NCI-H2081 treated with DMSO at 0.1 percent for 48 hours (cell line): ENCODE measurements at regions not wholly inside any gene's neighbourhood (a gene's known extent, or its start where the extent isn't known, plus 50 kb on each side); places are given as distances from the start of the nearest gene placed in this dataset.
A peak's percentile ranks its signal among the peaks of the same experiment; 100 is the strongest.

Source experiments
- DNase-seq: peaks from one replicate; lab custom pipeline; 2025; lab: John Stamatoyannopoulos, UW

DNA sequence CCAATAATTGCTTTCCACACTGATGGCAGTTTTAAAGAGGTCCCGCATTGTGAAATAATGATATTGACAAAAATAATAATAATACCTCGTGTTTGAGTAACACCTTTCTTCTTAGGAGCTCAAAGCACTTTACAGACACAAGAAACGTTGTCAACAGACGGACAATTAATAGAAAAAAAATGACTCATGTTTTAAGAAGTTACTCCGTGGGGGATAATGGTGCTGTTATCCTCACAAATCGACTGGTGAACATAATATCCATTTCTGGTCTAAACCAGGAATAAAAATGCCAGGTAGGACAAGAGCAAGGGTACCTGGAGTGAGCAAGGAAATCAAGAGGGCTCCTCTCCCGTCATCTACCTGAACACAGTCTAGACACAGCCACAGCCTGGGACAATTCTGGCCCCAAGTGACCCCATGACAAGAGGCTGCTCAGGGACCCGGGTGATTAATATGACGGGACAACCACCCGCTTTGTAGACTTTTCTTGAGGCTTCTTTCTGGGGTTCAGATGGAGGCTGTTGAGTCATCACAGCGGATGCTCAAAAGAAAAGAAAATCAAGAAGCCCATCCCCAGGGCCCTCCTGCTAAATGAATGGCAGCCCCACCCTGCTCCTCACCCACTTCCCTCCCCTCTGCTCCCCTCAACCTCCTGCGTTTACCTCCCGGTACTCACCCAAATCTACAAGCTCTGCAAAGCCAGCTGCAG, 146.2 kb upstream of the IRF2BP2 start:
- no peak for DNase-seq

DNA sequence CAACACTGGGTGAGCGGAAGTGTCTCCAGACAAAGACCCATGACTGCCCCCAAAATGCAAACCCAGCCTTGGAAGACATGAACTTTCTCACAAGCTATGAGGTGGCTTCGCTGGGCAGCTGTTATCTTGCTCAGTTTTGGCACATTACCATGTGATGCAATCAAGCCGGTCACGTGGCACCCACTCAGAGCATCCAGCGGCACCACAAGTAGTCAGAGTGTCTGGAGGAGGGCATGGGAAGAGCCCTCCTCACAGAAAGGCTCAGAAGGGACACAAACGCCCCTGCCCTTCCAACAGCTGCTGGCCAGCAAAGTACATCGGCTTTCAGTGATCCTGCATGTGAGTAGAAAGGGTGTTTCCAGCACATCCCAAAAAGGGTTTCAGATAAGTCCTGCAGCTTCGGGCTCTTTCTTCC, 145.5 kb upstream of the IRF2BP2 start:
- DNase-seq, result no peak

DNA sequence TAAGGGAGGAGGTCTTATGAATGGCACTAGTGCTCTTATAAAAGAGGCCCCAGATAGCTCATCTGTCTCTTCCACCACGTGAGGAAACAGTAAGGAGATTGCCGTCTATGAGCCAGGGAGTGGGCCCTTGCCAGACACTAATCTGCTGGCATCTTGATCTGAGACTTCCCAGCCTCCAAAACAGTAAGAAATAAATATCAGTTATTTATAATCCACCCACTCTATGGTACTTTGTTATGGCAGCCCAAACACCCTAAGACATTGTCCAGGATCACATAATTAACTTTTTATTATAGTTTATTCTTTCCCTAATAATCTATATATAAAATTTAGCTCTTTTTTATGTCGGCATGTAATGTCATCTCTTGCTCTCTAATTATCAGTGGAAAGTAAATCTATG, 144.0 kb upstream of the IRF2BP2 start:
- no peak for DNase-seq

DNA sequence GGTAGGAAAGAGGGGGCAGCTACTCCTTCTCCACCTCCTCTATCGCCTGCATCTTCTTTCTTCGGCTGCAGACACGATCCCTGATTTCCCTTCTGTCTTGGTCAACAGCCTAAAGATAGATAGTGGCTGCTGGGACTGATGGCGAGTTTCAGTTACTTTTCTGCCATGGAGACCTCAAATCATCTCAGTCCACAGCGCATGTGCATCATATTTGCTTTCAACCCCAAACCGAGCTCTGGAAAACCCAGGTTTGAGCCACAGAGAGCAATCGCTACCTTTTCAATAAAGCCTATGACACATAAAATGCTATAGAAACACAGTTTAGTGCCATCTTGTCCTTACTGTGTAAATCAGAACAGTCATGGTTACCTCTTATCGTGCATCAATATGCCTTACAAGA, 142.9 kb upstream of the IRF2BP2 start:
- DNase-seq, result no peak

DNA sequence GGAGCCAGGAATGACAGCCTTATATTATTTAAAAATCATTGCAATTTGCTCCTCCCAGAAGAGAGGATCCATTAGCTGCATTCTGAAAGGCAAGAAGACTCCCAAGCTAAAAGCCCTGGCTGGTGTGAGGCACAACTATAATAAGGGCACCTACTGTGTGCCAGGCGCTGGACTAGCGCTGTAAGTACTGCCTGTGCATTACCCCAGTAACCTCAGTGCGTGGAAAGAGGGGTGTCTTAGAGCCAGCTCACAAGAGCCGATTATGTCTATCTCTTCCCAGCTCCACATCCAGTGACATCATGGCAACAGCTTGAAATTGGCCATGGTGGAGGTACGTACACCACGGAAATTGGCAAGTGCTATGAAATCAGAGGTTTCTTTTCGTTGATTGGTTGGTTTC, 141.7 kb upstream of the IRF2BP2 start:
- DNase-seq, result no peak

DNA sequence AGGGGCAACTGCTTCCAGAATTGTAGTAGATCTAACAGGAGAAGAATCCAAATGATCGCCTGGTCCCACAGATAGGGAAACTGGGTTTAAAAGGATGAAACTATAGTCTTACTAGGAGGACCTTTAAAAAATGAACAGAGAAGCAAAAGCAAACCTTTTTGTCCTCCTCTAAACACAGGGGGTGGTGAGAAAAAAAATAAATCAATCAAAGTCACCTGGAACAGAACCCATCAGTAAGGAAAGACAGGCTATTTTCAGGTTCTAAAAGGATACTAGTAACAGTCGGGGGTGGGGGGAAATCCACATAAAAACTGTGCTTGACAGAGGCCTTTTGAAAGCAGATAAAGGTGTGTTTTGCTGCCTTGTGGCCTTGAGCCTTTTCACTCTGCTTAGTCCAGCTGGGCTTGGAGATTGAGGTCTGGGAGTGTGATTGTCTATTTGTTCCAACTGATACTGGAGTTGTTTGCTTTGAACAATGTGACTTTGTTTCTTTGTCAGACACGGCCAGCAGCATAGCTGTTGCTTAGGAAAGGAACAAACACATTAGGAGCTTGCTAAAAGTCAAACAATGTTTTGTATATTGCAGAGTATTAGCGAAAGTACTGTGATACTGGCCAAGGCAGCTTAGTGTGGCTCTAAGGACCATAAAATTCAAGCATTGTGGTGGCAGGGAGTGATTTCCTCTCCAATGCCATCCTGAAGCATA, 141.1 kb upstream of the IRF2BP2 start:
- DNase-seq, result peak; percentile 48

DNA sequence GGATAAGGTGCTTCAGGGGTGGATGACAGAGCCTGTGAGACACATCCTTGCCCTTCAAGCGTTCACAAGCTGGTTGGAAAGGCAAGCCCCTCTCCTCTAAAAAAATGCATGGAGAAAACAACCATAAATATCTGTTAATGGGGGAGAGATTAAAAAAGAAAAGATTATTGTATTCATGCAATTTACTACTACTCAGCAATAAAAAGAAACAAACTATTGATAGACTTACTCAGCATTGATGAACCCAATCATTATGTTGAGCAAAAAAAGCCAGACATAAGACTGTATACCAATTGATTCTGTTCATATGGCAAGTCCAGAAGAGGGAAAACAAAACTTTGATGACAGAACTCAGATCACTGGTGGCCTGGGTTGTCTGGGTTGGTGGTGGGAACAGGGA, 138.7 kb upstream of the IRF2BP2 start:
- DNase-seq, result no peak

DNA sequence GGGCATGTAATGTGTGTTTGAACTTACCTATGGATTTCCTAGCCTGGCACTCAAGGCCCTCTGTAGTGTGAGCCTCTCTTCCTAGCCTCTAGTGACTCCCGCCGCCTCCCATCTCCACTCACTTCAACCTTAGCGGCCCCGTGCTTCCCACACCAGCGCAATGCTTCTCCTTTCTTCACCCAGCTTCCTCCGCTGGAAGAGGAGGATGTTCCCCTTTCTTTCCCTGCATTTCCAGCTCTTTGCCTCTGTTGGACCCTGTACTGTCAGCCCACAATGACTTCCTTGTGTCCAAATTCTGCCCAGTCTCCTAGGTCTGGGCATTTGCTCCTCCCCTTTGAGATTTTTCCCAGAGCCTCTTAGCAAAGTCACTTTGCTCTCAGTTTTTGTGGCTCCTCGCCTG, 138.1 kb upstream of the IRF2BP2 start:
- DNase-seq, result no peak

DNA sequence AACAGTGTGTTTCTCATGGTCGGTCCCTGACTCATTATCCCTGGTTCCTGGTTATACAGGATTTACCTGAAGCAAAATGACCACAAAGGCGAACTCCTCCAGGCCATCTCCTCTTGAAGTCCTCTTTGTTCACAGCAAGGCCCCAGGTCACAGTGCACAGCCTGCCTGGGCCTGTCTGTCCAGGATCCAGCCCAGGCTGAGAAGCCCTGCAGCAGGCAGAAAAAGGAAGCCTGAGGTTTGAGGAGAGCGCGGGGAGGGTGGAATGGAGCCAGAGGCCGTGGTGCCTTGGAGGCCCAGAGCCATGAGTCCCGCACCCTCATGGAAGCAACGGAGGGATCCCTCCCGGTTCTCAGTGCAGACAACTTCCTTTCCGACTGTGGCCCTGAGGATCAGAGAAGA, 136.8 kb upstream of the IRF2BP2 start:
- DNase-seq, result no peak

DNA sequence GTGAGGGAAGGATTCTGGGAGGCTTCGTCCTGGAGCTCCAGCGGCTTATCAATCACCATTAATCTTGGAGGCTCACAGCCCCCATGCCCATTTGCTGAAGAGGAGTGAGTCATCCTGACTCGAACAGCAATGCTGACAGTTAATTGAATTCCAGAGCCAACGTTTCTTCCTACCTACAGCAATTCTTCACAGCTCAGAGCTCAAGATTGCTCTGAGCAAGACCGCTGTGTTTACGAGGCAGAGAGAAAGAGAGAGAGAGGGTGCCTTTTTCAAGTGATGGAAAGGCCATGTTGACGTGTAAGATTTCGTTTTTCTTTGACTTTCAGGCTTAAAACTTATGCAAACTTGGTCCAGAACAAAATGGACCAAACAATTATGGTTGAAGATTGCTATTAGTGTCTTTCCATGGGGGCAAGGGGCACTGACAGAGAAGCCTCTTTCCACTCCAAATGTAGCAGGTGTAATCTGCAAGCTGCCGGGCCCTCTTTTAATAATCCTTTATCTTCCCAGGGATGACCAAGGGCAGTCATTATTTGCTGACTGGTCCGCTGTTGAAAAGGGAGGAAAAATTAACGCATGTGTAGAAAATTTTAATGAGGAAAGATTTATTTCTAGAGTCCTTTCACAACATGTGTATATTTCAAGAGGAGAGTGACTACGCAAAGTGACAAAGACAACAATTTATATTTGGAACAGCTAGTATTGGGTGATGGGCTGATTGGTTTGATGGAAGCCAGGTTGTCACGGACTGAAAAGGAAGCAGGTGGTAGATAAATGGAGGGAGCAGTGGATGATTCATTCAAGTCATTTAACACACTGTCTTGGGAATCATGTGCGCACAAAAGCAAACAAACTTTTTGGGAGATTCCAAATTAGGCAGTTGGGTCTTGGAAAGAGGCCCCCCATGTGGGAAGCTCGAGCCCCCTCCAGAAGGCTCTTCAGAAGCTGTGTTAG, 136.1 kb upstream of the IRF2BP2 start:
- no peak for DNase-seq

DNA sequence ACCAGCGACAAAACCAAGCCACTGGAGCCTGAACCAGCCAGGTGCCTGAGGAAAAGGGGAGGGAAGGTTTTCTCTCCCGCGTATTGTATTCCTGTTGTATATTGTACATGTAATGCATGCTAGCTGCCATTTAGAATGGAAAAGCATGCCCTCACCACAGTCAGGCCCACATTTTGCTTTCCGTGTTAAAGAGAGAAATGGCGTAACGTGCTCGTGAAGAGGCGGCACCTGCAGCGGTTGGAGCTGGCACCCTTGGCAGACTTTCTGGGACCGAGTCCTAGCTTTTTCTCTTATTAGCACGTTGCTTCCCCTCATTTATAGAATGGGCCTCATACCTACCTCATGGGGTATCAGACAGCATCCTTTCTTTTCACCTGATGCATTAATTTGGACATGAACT, 135.3 kb upstream of the IRF2BP2 start:
- DNase-seq, result no peak

DNA sequence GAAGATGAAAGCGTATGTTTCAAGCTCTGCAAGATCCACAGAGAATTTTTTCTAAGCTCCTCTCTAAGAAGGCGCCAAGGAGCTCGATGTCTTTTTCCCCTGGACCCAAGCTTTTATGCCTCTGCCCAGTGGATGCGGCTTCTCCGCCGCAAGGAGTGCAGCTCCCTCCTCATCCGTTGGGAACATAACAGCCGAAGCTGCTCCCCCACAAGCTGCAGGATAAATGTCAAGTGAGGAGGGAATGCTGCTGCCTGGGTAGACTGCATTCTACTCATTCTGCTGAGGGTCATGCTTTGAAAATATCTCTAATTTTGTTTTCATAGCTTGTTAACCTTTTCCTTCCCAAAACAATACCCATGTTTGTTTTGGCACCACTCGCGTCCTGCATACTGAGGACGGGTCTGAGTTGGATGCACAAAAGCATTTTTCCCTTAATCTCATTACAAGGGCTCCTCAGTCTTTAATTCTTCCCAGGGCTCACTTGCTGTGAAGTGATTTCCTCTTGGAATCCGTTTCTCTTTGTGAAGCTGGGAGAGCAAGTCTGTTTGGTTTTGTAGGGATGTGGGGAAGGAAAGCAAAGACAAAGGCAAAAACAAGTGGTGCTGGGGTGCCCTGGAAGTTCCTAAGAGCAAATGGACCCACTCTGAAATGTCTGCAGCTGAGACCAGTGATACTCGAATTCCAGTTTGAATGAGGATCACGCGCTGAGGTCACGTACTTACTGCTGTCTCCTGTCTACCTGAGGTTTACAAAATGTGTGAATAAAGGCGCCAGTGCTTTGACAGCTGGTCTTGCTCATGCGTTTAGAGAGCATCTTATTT, 134.0 kb upstream of the IRF2BP2 start:
- DNase-seq, result no peak

DNA sequence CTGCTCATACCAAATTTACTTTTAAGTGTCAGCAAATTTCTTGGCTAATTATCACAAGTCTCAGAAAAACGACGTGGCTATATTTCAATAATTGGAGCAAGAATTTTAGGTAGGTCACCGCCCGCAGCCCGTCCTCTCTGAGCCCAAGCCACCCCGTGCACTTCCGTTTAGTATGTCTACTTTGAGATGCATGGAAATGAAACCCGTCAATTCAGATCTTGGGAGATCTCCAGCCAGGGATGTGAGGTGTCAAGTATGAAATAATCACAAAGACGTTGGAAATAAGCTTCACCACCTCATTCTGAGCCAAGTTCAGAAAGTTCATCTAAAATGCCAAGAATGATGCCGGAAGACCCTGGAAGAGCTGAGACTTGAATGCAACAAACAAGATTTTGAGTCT, 132.6 kb upstream of the IRF2BP2 start:
- DNase-seq, result no peak

DNA sequence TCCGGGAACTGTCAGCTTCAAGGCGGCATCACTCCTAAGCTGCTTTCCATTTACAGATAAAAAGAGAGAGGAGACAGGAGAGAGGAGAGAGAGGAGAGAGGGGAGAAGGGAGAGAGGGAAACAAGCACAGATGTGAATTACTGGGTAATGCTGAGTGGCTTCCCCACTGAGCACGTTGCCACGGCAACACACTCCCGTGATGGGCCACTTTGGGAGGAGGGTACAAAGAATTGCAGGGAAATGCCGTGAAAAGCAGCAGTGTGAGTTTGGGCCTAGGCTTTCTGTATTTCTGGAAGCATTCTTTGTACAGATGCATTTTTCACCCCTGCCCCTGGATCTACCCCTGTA, 128.0 kb upstream of the IRF2BP2 start:
- DNase-seq, result peak; percentile 58

DNA sequence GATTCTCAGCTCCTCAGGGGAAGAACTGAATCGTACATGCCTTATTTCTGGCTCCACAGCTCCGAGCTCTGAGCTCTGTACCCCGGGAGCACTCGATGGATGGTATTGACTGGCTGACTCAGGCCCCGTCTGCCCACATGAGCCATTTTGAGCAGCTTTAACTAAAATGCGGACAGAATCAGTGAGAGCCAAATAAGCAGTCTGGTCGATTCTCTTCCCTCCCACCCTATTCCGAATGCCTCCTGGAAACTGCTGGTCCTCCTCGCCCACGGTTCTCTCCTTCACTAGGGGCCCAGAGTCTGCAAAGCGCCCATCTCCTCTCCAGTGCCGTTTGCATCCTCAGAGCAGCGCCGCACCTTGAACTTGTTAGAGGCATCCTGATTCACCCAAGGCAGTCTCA, 125.9 kb upstream of the IRF2BP2 start:
- DNase-seq, result no peak

DNA sequence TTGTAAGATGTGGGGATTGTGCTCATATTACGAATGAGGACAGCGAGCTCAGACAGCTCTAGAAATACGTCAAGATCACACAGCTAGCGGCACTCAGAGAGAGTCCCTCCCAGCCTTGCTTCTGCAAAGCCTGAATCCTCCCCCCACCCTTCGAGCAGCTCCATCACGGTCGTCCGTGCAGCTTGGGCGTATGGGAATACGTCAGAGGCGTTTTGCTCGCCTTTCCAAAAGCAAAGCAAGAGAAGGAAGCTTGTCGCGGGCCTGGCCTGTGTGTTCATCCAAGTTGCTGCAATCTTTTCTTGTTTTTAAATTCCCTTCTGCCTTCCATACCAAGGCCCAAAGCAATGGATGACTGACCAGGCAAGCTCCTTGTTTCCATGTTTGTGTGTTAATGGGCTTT, 125.5 kb upstream of the IRF2BP2 start:
- no peak for DNase-seq

DNA sequence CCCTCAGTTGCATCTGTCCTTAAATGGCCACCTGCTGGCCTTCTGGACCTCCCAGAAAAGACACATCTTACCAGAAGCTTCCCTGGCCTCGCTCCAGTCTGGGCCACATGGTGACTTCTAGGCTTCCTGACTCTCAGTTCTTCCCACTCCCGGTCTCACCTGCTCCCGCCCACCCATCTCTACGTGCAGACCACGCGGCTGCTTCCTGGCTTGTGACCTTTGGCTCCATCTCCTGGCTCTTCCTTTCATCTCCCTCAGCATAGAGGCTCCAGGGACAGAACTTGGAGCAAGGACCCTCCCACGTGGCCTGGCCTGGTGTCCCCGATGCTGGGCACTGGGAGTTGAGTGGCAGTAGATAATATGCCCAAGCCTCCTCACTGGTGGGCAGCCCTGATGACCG, 124.9 kb upstream of the IRF2BP2 start:
- DNase-seq, result no peak

DNA sequence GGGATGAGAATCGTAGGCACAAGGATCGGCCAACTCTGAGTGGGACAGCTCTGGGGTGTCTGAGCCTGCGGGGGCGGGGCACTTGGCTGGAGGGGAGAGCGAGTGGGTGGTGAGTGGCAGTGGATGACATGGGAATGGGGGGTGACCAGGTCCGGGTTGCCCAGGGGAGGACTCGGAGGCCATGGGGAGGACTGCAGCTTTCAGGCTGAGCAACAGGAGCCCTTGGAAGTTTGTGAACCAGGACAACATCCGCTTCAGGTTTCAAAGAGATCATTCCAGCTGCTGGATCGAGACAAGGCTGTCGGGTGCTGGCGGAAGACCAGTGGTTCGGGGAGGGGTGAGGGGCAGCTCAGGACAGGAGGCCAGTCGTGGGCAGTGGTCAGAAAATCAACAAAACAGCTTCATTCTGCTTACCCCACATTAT, 124.4 kb upstream of the IRF2BP2 start:
- no peak for DNase-seq

DNA sequence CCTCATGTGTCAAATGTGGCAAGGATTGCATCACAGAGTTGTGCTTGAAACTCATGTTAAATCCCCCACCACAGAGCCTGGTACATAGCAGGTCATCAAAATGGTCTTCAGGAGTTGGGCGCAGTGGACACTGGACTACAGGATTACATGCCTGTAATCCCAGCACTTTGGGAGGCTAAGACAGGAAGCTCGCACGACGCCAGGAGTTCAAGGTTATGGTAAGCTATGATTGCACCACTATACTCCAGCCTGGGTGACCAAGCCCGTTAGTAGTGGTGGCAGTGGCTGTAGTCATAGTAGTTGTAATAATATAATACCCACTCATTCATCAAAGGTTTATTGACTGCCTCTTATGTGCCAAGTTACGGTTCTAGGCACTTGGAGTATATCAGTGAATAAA, 123.4 kb upstream of the IRF2BP2 start:
- DNase-seq, result no peak

DNA sequence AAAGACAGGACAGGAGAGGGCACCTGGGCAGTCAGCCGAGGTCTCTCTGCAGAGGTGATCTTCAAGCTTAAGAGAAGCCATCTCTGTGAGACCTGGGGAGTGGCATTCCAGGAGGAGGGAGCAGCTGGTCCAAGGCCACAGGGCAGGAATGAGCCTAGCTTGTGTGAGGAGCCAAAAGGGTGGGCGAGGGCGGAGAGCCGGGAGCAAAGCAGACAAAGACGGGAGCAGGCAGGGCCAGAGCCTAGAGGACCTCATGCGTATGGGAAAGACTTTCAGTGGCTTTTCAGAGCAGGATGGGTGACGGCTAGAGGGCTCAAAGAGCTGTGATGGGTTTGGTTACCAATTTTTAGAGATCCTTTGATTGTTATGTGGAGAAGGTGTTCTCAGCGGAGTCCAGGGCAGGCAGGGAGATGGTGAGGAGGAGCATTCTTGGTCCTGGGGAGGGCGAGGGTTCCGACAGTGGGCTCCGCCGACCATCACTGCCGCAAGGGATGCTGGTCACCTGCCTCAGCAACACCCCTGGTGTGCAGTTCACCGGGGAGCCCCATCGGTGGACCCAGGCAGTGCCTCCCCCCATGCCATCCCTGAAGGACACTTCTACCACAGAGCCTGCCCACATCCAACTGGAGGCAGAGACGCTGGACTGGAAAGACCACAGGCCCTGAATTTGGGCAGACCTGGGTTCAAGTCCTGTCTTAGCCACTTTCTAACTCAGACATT, 122.9 kb upstream of the IRF2BP2 start:
- no peak for DNase-seq

DNA sequence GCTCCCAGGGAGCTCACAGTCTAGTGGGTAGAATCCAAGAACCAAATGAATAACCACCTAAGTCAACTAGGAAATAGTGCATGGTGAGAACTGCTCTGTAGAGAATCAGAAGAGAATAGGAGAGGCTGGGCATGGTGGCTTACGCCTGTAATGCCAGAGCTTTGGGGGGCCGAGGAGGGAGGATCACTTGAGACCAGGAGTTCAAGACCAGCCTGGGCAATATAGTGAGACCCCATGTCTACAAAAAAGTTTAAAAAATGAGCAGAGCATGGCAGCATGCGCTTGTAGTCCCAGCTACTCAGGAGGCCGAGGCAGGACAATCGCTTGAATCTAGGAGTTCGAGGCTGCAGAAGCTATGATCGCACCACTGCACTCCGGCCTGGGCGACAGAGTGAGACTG, 122.3 kb upstream of the IRF2BP2 start:
- no peak for DNase-seq
